ENCODE measurements at regions not wholly inside any gene's neighbourhood (a gene's known extent, or its start where the extent isn't known, plus 50 kb on each side); places are given as distances from the start of the nearest gene placed in this dataset.

DNA sequence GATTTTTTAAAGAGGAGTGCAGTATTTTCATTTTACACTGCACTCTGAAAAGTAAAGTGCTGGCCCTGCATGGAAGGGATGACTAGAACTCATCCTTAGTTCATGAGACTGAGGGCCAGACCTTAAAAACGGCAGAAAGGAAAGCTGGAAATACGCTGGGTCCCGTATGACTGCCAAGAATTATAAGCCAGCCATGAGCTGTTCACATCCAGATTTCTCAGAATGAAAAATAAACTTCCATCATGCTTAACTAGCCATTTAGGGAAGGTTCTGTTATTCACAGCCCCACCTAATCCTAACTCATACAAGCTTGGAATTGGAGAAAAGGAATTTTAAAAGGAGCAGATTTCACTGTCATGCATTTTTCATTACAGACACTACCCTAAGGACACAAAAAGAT is 894.4 kb downstream of the FAT4 start:
- TF ChIP-seq POLR2AphosphoS5 (IDR thresholded peaks at IDR 0.05), result no peak
- no peak for TF ChIP-seq POLR2A (IDR thresholded peaks at IDR 0.05)
